GM18502 (cell line): ENCODE measurements at regions not wholly inside any gene's neighbourhood (a gene's known extent, or its start where the extent isn't known, plus 50 kb on each side); places are given as distances from the start of the nearest gene placed in this dataset.
"Not testable (repeated sequence)": the region's sequence is repeated elsewhere in the genome, so short reads cannot be mapped to it uniquely, and the experiment has no call there.

ENCODE experiments used
- ATAC-seq: cut with Tn5 transposase; IDR thresholded peaks from one replicate; pipeline ENCODE4 v1.9.1; 2021; ENCODE audit warnings: mild to moderate bottlenecking; ENCODE audit not compliant: unreplicated experiment, poor library complexity

DNA sequence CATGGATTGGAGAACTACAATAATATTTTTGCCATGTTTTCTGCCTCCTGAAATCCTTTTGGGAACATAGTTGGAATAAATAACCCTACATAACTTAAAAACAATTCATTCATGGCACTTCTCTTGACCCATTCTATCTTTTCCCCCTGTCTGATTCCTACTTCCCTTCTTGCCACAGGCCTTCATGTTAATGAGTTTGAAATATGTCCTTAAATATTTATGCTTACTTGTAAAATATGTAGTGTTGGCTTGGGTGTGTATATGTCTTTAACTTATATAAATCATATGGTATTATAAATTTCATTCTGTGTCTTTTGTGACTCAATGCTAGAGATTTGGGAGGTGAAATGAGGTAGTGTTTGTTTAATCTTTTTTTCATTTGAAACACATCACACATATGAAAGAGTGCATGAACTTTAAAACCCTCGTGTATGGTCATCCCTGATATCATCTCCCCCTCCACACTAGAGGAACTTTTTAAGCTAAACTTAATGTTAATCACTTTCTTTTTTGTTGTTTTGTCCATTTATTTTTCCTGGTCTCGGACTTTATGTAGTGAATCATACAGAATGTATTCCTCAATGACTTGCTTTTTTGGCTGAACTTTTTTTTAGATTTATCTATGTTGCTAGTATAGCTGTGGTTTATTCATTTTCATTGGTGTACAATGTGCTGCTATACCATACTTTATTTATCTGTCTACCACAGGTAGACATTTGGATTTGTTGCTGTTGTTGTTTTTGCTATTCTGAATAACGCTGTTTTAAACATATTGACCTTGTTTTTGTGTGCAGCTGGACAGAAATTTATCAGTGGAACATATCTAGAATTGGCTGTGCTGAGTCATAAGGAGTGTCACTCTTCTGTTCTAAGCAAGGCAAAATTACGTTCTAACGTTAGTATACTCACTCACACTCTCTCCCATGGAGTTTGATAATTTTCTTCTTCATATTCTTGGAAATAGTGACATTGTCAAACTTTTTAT lies 441.6 kb downstream of the PLPP3 start:
- ATAC-seq: no peak

DNA sequence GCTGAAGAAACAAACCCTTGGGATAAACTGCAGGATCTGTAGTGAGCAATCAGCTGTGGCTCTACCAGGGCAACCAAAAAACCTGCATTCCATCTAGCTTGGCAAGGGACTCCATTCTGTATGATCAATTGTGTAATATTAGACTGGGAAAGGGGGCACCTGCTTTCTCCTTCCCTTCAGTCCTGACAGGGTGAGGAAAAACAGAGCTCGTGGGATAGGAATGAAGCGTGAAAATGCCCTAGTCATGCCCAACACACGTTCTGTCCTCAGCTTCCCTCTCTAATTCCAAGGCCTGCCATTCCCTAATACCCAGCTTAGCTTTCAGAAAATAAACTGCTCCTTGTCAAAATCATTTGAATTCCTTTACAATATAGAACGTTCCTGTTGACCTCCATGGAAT lies 442.3 kb downstream of the PLPP3 start:
- ATAC-seq: no peak

DNA sequence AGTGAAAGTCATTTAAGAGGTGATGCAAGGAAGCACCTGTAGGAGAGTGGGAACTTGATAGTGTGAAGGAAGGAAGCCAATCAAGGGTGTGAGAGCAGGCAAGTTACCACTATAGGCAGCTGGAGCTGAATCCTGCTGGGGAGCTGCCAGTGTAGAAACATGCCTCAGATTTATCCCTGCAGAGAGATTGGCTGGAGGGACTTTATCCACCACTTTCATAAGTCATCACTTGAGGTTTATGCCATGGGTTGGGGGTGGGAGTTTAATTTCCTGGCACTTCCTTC lies 443.6 kb downstream of the PLPP3 start:
- peak; percentile 29 for ATAC-seq

DNA sequence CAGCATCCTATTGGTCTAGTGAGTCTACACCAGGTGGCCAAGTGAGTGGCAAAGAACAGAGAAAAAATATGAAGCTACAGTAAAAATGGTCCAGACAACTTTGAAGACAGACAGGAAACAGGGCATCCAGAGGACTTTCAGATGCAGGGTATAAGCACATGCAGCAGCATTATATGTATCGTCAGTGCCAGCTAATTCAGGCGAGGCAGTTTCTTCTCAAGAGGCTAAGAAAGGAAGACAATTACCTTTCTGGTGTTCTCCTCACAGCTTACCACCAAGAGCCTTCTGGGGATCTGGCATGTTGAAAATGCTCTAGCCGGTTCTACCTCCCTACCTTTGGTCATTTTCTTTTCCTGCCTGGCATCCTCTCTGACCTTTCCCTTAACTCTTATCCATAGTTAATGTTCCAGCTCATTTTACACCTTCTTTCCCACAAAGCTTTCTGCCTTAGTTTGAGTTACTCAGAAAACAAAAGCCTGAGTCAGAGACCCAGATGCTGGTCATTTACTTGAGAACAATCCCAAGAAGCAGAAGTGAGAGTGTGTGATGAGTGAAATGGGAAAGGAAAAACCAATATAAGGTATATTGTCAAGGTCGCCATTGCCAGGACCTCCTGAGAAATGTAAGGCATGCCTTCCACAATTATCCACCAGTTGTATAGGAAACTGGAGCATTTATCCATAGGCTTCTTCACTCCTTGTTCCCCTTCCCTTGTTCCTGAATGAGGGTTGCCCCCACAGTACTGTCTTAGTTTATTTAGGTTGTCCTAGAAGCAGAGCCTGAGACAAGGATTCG lies 444.1 kb downstream of the PLPP3 start:
- ATAC-seq: peak; percentile 69

DNA sequence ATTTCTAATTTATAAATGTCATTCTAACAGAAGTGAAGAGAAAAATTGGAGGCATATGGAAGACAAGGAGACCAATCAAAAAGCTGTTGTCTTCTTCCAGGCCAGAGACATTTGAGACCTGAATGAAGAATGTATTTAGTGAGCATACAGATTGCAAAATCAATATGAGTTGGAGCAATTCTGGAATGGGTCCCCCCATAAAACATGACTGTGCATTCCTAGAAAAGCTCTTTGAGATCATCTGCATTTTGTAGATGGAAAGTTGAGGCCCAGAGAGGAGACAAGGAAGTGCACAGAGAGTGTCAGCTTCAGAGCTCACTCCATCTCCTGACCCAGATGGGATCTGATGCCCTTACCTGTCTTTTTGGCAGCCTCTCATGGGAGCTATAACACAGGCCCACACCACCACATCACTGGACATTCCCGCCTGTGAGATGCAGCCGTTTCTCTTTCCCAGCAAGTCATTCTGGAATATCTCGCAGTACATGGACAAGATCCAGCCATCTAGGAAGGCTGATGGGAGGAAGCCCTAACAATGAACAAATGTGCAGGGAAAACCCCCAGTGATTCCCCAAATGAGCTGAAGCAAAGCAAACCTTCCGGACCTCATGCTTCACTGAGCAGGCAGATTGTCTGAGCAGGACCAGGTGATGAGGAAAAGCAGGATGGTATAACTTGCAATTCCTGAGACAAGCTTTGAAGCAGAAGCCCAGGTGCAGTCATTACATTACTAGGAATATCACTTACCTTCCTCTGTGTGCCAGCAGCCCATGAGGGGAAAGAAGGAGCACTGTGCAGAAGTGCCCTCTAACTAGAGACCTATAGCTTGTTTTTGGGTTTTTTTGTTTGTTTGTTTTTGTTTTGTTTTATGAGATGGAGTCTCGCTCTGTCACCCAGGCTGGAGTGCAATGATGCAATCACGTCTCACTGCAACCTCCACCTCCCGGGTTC lies 445.6 kb downstream of the PLPP3 start:
- peak; percentile 54 for ATAC-seq

DNA sequence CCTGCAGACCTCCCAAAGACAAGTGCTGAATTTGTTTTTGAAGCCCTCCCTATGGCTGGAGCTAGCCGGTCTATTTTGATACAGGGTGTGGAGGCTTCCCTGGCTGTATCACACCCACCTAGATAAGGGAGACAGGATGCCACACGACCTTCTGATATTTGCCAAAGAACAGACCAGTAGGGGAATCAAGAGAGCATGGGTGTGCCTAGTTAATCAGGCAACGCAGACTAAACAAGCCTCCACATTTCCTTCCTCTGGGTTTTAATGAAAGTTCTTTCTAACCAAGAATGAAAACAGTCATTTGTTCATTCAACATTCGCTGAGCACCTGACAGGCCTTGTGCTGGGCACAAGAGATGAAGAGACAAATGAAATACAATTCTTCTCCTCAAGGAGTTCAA lies 446.8 kb downstream of the PLPP3 start:
- no peak for ATAC-seq

DNA sequence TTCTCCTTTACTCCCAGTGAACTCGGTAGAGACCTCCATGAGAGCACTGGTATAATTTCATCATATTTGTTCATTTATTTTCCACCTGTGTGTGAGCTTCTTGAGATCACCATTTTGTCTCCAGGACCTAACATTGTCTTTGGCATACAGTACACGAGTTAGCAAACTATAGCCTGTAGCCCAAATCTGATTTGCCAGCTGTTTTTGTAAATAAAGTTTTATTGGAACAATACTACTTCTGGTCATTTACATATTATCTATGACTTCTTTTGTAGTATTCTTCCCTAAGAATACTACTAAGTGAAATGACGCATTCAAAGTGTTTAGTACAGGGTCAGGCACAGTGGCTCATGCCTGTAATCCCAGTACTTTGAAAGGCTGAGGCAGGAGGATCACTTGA lies 449.5 kb downstream of the PLPP3 start:
- ATAC-seq: no peak

DNA sequence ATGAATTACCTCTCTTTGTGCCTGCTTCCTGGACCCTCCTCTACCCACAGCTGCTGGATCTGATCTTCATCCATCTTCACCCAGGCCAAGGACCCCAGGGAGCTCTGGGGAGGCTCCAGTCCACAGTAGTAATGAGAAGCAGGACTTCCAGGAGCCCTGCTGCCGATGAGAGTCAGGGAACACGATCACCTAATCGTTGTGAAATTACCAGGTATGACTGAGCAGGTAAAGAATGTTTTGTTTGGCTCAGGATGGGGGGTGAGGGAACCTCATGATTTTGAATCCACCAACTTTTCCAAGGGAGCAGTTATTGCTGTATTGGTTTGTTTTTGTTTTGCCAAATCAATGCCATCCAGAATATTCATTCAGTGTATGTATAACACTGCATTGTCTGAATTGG lies 454.0 kb downstream of the PLPP3 start:
- ATAC-seq: no peak

DNA sequence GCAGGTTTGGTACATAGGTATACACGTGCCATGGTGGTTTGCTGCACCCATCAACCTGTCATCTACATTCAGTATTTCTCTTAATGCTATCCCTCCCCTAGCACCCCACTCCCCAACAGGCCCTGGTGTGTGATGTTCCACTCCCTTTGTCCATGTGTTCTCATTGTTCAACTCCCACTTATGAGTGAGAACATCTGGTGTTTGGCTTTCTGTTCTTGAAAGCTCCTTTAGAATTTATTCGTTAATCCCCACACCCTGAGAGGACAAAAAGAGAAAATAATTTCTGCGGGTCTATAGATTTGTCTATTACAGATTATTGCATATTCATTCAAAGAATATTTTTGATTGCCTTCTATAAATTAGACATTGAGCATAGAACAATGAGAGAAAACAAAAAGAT lies 455.5 kb downstream of the PLPP3 start:
- no peak for ATAC-seq

DNA sequence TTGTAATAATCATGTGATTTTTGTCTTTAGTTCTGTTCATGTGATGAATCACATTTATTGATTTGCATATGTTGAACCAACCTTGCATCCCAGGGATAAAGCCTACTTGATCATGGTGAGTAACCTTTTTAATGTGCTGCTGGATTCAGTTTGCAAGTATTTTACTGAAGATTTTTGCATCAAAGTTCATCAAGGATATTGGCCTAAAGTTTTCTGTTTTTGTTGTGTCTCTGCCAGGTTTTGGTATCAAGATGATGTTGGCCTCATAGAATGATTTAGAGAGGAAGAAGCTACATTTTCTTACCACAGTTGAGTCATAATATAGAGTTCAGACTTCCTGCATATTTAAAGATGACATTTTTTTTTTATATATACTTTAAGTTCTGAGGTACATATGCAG lies 455.9 kb downstream of the PLPP3 start:
- no peak for ATAC-seq

DNA sequence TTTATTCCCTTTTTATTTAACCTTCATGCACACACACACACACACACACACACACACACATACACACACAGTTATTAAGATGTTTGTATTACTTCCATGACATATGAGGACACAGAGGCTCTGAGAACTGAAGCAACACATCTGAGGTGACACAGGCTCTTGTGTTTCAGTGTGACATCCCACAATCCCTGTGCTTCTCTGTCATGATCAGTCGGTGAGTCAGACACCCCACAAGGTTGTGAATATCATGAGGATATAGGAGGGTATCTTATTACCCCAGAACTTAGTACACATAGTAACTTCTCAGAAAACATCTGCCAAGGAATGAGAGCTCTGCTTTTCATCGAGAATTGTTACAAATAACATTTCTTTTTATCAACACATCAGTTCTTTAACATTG lies 459.3 kb downstream of the PLPP3 start:
- no peak for ATAC-seq

DNA sequence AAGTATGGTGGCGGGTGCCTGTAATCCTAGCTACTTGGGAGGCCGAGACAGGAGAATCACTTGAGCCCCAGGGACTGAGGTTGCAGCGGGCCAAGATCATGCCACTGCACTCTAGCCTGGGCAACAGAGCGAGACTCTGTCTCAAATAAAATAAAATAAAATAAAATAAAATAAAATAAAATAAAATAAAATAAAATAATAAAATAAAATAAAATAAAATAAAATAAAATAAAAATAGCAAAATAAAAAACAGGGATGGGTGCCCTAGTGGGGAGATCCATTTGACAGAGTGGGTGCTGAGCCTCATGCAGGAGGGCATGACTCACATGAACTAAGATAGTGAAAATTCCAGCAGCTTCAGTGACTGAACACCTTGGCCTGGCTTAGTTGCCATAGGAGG lies 460.7 kb downstream of the PLPP3 start:
- not testable (repeated sequence) for ATAC-seq

DNA sequence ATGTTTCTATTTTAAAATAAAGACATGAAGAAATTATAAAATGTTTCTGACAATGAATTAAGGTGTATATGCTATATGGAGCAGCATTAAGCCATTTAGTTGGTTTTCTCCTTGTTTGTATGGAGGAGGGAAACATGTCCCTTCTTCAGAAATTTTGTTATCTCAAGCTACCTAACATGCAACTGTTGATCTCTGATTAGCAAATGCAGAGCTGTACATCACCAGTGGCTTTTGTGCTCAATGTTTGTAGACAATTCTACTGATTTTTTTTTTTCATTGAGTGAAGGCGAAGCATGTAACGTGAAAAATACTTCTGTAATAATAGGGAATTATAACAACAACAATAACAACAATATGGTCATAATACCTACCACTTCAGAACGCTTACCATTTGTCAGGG lies 463.7 kb downstream of the PLPP3 start:
- ATAC-seq: no peak

DNA sequence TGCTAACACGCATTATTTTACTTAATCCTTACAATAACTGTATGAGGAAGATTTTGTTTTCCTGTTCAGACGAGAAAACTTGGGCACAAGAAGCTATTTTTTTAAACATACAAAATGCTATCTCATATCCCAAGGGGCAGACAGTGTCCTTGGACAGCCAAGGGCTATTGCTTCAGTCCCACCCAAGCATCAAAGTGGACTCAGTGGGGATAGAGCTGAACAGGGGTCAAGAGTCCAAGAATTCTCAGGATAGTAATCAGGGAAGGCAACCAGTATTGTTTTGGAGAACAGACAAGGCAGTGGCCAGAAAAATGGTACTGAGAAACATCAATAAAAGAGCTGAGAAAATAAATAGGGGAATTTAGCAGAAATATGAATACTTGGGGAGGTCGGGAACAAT lies 465.7 kb downstream of the PLPP3 start:
- ATAC-seq: no peak

DNA sequence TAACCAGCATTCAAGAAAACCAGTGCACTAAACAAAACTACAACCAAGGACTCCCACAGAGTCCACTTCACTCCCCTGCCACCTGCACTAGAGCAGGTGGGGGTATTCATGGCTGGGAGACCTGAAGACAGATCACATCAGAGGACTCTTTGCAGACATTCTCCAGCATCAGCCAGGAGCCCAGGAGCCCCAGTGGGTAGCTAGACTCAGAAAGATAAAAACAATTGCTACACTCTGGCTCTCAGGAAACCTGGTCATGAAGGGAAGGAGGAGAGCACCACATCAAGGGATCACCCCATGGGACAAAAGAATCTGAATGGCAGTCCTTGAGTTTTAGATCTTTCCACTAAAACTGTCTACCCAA lies 472.1 kb downstream of the PLPP3 start:
- ATAC-seq: no peak

DNA sequence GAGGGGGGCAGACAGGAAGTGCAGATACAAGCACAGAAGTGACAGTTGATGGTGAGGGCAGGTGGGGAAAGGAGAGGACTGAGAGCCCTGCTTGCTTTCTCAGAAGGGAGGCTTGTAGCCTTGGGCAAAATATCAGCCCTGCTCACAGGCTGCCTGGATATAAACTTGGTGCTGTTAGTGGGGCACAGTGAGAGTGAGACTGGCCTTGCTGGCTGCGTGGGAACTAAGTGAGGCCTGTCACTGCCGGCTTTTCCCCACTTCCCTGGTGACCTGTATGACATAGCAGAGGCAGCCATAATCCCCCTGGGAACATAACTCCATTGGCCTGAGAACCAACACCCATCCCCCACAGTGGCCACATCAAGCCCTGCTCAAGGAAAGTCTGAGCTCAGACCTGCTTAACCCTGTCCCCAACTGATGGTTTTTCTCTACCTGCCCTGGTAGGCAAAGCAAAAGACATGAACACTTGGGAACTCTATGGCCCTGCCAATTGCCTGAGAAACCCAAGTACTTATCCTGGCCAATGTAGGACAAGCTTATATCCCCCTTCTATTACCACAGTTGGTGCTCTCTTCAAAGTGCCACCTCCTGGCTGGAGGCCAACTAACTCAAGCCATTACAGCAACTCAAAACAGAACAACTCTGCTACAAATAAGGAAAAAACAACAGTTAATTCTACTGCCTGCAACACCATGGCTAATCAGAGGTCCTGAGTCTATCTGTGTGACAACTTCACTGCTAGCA lies 472.7 kb downstream of the PLPP3 start:
- ATAC-seq: no peak

DNA sequence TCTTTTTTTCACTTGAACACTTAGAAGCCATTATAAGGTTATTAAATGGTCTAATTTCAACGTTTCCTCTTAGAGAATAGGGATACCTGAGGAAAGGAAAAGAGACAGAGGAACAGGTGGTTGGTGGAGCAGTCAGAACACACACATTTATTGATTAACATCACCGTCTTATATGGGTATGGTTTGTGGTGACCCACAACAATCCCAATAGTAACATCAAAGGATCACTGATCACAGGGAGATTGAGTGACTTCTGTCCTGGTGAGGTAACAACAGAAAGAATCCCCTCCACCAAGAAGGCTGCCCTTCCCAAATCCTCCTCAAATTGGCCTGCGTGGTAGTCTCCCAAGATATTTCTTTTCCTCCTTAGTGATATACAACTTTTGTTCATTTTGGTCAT lies 474.0 kb downstream of the PLPP3 start:
- ATAC-seq: no peak

DNA sequence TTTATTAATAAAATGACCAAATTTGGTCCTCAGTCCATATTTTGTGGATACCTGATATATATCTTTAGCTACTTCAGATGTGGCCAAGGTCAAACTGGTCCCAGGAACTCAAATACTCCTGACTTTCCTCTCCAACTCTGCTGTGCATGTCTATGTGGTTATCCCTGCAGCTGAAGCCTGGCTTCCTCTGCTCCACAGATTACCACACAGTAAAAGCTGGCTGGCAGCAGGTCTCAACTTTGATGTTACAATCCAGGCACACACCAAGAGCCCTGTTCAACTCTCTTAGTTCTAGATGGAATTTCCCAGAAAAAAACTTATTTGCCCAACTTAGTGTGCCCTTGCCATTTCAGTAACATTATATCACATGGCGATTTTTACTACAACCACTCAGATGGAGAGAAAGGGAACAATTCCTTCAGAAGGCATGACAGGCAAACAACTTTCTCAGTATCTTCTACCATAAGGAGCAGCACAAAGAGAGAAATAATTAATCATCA lies 479.5 kb downstream of the PLPP3 start:
- no peak for ATAC-seq

DNA sequence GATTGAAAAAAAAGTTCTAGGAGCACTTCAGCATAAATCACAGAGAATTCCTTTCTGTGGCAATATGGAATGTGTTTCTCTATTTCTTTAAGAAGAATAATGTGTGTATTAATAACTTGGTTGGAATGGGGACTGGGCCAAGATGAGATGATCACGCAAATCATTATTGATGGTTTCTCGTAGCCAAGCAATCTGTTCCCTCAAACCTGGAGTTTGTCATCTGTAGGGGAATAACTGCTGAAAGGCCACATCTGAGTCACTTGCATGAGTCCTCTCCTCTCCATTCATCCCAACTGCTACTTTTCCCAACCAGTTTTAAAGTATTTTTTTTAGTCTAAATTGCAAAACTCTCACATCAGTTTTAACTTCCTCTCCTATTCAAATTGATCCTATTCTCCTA lies 480.4 kb downstream of the PLPP3 start:
- no peak for ATAC-seq

DNA sequence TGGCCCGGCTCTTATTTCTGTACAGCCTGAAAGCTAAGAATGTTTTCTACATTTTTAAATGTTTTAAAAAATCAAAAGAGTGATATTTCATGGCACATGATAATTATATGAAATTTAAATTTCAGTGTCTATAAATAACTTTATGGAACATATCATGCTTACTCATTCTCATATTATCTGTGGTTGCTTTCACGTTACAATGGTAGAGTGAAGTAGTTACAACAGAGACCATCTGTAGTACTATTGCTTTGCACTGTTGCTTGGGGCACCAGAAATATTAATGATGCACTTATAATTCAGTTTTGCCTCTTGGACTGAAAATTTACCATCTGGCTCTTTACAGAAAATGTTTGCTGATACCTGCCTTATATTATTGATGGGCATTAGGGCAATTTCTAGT lies 481.6 kb downstream of the PLPP3 start:
- ATAC-seq: no peak
